Right lobe of liver (tissue), 6 donors: ENCODE measurements at regions not wholly inside any gene's neighbourhood (a gene's known extent, or its start where the extent isn't known, plus 50 kb on each side); places are given as distances from the start of the nearest gene placed in this dataset.

Experiments used
- ATAC-seq, 4 donors: fragments of 200-7000 bp; cut with Tn5 transposase; one replicate each; pipeline ENCODE4 v1.9.1; 2020; ENCODE audit warnings: mild to moderate bottlenecking in 4 of 4, moderate library complexity in 4 of 4
- DNase-seq, 3 donors: peaks; one replicate each; pipeline ENCODE4 v3.0.0-alpha.2; 2020
- H3K27ac ChIP-seq, 3 donors: fragments of 200-600 bp; one replicate each; pipeline ENCODE4 v1.8.0; 2022
- H3K27me3 ChIP-seq, 2 donors: fragments of 200-600 bp; one replicate each; pipeline ENCODE4 v1.8.0; 2022
- H3K36me3 ChIP-seq, 4 donors: fragments of 200-600 bp; sonication (generic) in 1 of 4; one replicate each; pipeline versions ENCODE4 v1.5.1 to v1.8.0; 2017 to 2022; ENCODE audit warnings: control low read depth in 1 of 4
- H3K4me1 ChIP-seq, 4 donors: fragments of 200-600 bp; sonication (generic) in 1 of 4; one replicate each; pipeline versions ENCODE4 v1.5.1 to v1.8.0; 2017 to 2022; ENCODE audit warnings: control low read depth in 1 of 4
- H3K4me3 ChIP-seq, 3 donors: fragments of 200-600 bp; one replicate each; pipeline ENCODE4 v1.8.0; 2022
- H3K9me3 ChIP-seq, 4 donors: fragments of 200-600 bp; sonication (generic) in 1 of 4; one replicate each; pipeline versions ENCODE4 v1.5.1 to v1.8.0; 2017 to 2022; ENCODE audit warnings: control low read depth in 1 of 4
- POLR2A ChIP-seq: fragments of 450-650 bp; IDR thresholded peaks from one replicate; pipeline ENCODE4 v1.6.1; 2017; ENCODE audit warnings: antibody characterized with exemption, mild to moderate bottlenecking
- WGBS: methylation state at CpG from one replicate; pipeline ENCODE4 v1.1.6; 2018; ENCODE audit warnings: low coverage, low lambda C conversion rate; ENCODE audit not compliant: insufficient coverage; ENCODE audit errors: missing lambda C conversion rate; 5-methylcytosine and 5-hydroxymethylcytosine counted together
- intact Hi-C, 2 donors: fragments of 100-400 bp; cut with DNase I; formaldehyde crosslinking; loops; one replicate each; pipeline versions ENCODE4 v1.11.2 to v1.14.1; 2022
- TF ChIP-seq, protein P1 (sequence below), 4 donors: fragments of 200-600 bp in 3 of 4; fragments of 450-650 bp in 1 of 4; IDR thresholded peaks; one replicate each; pipeline versions ENCODE4 v1.5.1 to v1.8.0; 2016 to 2022; ENCODE audit warnings: antibody characterized with exemption in 4 of 4, mild to moderate bottlenecking in 2 of 4
- donor health status: DM: no; HTN: yes; CAD: no.
- donor health status: DM: no; HTN: no; CAD: no.
- donor health status: DM: no; HTN: no; CAD: no.
- donor health status: DM: no; HTN: yes; CAD: no.
- donor health status: DM: no; HTN: yes; CAD: no.

DNA sequence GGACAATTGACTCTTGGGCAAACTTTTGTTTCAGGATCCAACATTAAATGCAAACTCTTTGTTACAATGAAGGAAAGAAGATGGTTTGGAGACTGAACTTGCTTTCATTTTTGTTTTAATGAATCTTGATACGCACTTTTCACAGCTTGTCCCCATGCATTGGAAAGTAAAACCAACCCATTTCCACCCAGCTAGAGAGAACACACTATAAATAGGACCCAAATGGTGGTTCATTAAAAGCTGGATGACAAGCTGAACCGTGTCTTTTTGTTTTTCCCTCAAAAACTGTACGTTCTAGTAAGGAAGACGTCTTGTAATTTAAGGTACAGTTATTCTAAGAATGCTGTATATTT, 95.3 kb upstream of the EGFL6 start:
- 58% methylated on average over 4 of the region's 4 CpGs for WGBS
- Histone ChIP-seq H3K36me3 (no peaks in the 10 kb centered on the region), H3K4me1 (no peaks in the 10 kb centered on the region), H3K27me3 (peaks cover 0 to 4% of the 10 kb centered on the region in 2 donors), H3K4me3 (no peak overlapping the region), H3K9me3 (no peaks in the 10 kb centered on the region), H3K27ac (peak overlapping the region in 1 of 3 donors; percentile 6)
- ATAC-seq (no peak), DNase-seq (no peak)
- intact Hi-C loops = loop anchor here in 1 of 2 donors (10.0 kb wide), 1 partner anchor 519 kb away; no protein-coding TSS in a partner anchor
- TF ChIP-seq, protein P1, sequence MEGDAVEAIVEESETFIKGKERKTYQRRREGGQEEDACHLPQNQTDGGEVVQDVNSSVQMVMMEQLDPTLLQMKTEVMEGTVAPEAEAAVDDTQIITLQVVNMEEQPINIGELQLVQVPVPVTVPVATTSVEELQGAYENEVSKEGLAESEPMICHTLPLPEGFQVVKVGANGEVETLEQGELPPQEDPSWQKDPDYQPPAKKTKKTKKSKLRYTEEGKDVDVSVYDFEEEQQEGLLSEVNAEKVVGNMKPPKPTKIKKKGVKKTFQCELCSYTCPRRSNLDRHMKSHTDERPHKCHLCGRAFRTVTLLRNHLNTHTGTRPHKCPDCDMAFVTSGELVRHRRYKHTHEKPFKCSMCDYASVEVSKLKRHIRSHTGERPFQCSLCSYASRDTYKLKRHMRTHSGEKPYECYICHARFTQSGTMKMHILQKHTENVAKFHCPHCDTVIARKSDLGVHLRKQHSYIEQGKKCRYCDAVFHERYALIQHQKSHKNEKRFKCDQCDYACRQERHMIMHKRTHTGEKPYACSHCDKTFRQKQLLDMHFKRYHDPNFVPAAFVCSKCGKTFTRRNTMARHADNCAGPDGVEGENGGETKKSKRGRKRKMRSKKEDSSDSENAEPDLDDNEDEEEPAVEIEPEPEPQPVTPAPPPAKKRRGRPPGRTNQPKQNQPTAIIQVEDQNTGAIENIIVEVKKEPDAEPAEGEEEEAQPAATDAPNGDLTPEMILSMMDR (IDR thresholded peaks at IDR 0.05) = no peak
- TF ChIP-seq POLR2A = no peak

GRCh38 chrX:13473442-13474163, 95.8 kb upstream of the EGFL6 start:
- DNase-seq (no peak), ATAC-seq (peak in 1 of 4 donors; percentile 36)
- Histone ChIP-seq H3K27ac (peak overlapping the region in 1 of 3 donors; percentile 6), H3K4me3 (no peak overlapping the region), H3K36me3 (no peaks in the 10 kb centered on the region), H3K9me3 (no peaks in the 10 kb centered on the region), H3K4me1 (no peaks in the 10 kb centered on the region), H3K27me3 (peaks cover 0 to 4% of the 10 kb centered on the region in 2 donors)
- 51% methylated on average over 8 of the region's 9 CpGs for WGBS
- TF ChIP-seq, protein P1 (IDR thresholded peaks at IDR 0.05) = no peak
- no peak for TF ChIP-seq POLR2A
- intact Hi-C loops = loop anchor here in 1 of 2 donors (10.0 kb wide), 1 partner anchor 519 kb away; no protein-coding TSS in a partner anchor

GRCh38 chrX:13472975-13473374, 96.4 kb upstream of the EGFL6 start:
- no peak overlapping the region for H3K27ac ChIP-seq
- WGBS = 40% methylated on average over 5 of the region's 5 CpGs
- DNase-seq (no peak), ATAC-seq (no peak)
- H3K36me3 ChIP-seq = no peaks in the 10 kb centered on the region
- no peak overlapping the region for H3K4me3 ChIP-seq
- intact Hi-C loops = loop anchor here in 1 of 2 donors (10.0 kb wide), 1 partner anchor 518 kb away; no protein-coding TSS in a partner anchor
- TF ChIP-seq, protein P1 (IDR thresholded peaks at IDR 0.05) = no peak
- no peak for TF ChIP-seq POLR2A
- no peaks in the 10 kb centered on the region for H3K4me1 ChIP-seq
- H3K27me3 ChIP-seq = peaks cover 0 to 4% of the 10 kb centered on the region in 2 donors
- H3K9me3 ChIP-seq = no peaks in the 10 kb centered on the region

DNA sequence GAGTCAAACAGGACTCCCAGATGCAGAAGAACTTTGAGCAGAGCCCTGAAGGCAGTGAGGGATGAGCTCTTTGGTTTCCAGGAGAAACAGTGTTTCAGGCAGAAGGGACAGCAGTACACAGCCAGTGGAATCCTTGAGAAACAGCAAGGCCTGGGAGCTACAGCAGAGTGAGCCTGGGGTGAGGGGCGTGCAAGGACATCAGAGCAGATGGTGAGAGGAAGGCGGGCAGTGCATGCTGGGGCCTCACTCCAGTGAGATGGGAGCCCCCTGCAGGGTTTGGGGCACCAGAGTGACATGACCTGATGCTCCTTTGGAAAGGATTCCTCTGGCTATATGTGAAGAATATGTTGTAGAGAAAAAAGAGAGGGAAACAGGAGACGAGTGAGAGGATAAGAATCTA, 98.1 kb upstream of the EGFL6 start:
- 59% methylated on average over 3 of the region's 3 CpGs for WGBS
- Histone ChIP-seq H3K9me3 (no peaks in the 10 kb centered on the region), H3K27ac (no peak overlapping the region), H3K27me3 (peaks cover 0 to 4% of the 10 kb centered on the region in 2 donors), H3K4me3 (no peak overlapping the region), H3K36me3 (no peaks in the 10 kb centered on the region), H3K4me1 (no peaks in the 10 kb centered on the region)
- intact Hi-C loops = loop anchor here in 1 of 2 donors (10.0 kb wide), 1 partner anchor 516 kb away; no protein-coding TSS in a partner anchor
- DNase-seq (no peak), ATAC-seq (no peak)
- no peak for TF ChIP-seq POLR2A
- TF ChIP-seq, protein P1 (IDR thresholded peaks at IDR 0.05) = no peak
